OCI-LY7 (cell line): ENCODE measurements at regions not wholly inside any gene's neighbourhood (a gene's known extent, or its start where the extent isn't known, plus 50 kb on each side); places are given as distances from the start of the nearest gene placed in this dataset.

Experiments used
- EZH2phosphoT487 ChIP-seq: fragments of 200-600 bp; sonication (generic); IDR thresholded peaks from 2 replicates; pipeline ENCODE4 v1.6.1; 2018; ENCODE audit warnings: low read depth, borderline replicate concordance, mild to moderate bottlenecking, mixed run types, antibody characterized with exemption, low read length, moderate library complexity, mixed read lengths
- TF ChIP-seq, protein P1 (sequence below): fragments of 200-600 bp; sonication (generic); conservative IDR thresholded peaks from 2 replicates; pipeline ENCODE4 v1.5.1; 2014; ENCODE audit warnings: mild to moderate bottlenecking, antibody characterized with exemption, low read length, moderate library complexity, mixed read lengths

DNA sequence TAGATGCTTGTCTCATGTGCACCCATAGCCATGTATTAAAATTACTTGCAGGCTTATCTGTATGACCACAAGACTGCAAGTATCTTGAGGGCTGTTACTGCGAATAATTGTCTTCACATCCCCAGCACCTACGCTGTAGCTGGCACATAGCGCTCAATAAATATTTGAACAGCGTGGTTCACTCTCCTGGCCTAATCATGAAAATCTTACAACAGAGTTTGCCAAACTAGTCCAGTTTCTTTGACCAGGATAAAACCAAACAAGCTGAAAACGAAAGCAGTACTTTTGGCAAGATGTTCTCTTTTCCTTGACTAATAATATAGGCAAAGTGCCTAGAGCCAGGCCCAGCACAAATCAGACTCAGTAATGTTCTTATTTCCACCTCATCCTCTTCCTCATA lies 106.7 kb downstream of the RPS29 start:
- TF ChIP-seq, protein P1, sequence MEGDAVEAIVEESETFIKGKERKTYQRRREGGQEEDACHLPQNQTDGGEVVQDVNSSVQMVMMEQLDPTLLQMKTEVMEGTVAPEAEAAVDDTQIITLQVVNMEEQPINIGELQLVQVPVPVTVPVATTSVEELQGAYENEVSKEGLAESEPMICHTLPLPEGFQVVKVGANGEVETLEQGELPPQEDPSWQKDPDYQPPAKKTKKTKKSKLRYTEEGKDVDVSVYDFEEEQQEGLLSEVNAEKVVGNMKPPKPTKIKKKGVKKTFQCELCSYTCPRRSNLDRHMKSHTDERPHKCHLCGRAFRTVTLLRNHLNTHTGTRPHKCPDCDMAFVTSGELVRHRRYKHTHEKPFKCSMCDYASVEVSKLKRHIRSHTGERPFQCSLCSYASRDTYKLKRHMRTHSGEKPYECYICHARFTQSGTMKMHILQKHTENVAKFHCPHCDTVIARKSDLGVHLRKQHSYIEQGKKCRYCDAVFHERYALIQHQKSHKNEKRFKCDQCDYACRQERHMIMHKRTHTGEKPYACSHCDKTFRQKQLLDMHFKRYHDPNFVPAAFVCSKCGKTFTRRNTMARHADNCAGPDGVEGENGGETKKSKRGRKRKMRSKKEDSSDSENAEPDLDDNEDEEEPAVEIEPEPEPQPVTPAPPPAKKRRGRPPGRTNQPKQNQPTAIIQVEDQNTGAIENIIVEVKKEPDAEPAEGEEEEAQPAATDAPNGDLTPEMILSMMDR = no peak
- TF ChIP-seq EZH2phosphoT487 = no peak
